Inferior parietal cortex (tissue), 1 donor: ENCODE measurements at regions not wholly inside any gene's neighbourhood (a gene's known extent, or its start where the extent isn't known, plus 50 kb on each side); places are given as distances from the start of the nearest gene placed in this dataset.

Source experiments
- DNase-seq: peaks from one replicate; pipeline ENCODE4 v3.0.0-alpha.2; 2016; ENCODE audit errors: extremely low spot score

- DNase-seq = no peak
These were observed 177.9 kb upstream of the KITLG start for GRCh38 chr12:88758176-88758575.

GRCh38 chr12:88756917-88757316 is 176.6 kb upstream of the KITLG start:
- no peak for DNase-seq

- DNase-seq = no peak
These were observed 175.9 kb upstream of the KITLG start for GRCh38 chr12:88756153-88756552.

- no peak for DNase-seq
These were observed 173.4 kb upstream of the KITLG start for GRCh38 chr12:88753707-88754106.

- DNase-seq = no peak
These were observed 172.8 kb upstream of the KITLG start for GRCh38 chr12:88753066-88753465.

GRCh38 chr12:88752183-88752582 is 171.9 kb upstream of the KITLG start:
- no peak for DNase-seq

- DNase-seq = no peak
These were observed 170.7 kb upstream of the KITLG start for GRCh38 chr12:88750867-88751543.

- no peak for DNase-seq
These were observed 166.1 kb upstream of the KITLG start for GRCh38 chr12:88746386-88746785.

GRCh38 chr12:88743946-88744685 is 163.8 kb upstream of the KITLG start:
- DNase-seq = no peak

- DNase-seq = no peak
These were observed 157.7 kb upstream of the KITLG start for GRCh38 chr12:88737838-88738472.

GRCh38 chr12:88736031-88736430 is 155.8 kb upstream of the KITLG start:
- no peak for DNase-seq

GRCh38 chr12:88733008-88733407 is 152.7 kb upstream of the KITLG start:
- no peak for DNase-seq

- no peak for DNase-seq
These were observed 148.9 kb upstream of the KITLG start for GRCh38 chr12:88729196-88729595.

- no peak for DNase-seq
These were observed 146.8 kb upstream of the KITLG start for GRCh38 chr12:88726806-88727720.

- DNase-seq = no peak
These were observed 145.4 kb upstream of the KITLG start for GRCh38 chr12:88725592-88726143.

GRCh38 chr12:88723219-88723618 is 142.9 kb upstream of the KITLG start:
- no peak for DNase-seq

GRCh38 chr12:88720785-88721650 is 140.7 kb upstream of the KITLG start:
- no peak for DNase-seq

- DNase-seq = no peak
These were observed 140.0 kb upstream of the KITLG start for GRCh38 chr12:88720231-88720630.

- no peak for DNase-seq
These were observed 136.9 kb upstream of the KITLG start for GRCh38 chr12:88717188-88717587.

- no peak for DNase-seq
These were observed 136.0 kb upstream of the KITLG start for GRCh38 chr12:88716240-88716639.

- DNase-seq = no peak
These were observed 135.4 kb upstream of the KITLG start for GRCh38 chr12:88715673-88716072.
